Type B pancreatic cell (in vitro differentiated cells): ENCODE measurements at regions not wholly inside any gene's neighbourhood (a gene's known extent, or its start where the extent isn't known, plus 50 kb on each side); places are given as distances from the start of the nearest gene placed in this dataset.

ENCODE experiments used
- DNase-seq: peaks from one replicate; pipeline ENCODE4 v3.0.0; 2021; ENCODE audit warnings: mixed read lengths; ENCODE audit not compliant: unreplicated experiment; ENCODE audit errors: extremely low spot score
- H3K27ac Mint-ChIP-seq: 2 replicates; pipeline ENCODE4 v1.8.0; 2021; ENCODE audit warnings: mild to moderate bottlenecking, mixed read lengths
- H3K27me3 Mint-ChIP-seq: 2 replicates; pipeline ENCODE4 v1.8.0; 2021; ENCODE audit warnings: mixed read lengths
- H3K36me3 Mint-ChIP-seq: 2 replicates; pipeline ENCODE4 v1.8.0; 2021; ENCODE audit warnings: mixed read lengths
- H3K4me1 Mint-ChIP-seq: one replicate; pipeline ENCODE4 v1.8.0; 2021; ENCODE audit warnings: mixed read lengths; ENCODE audit not compliant: unreplicated experiment
- H3K4me3 Mint-ChIP-seq: 2 replicates; pipeline ENCODE4 v1.8.0; 2021; ENCODE audit warnings: mild to moderate bottlenecking, mixed read lengths
- H3K9me3 Mint-ChIP-seq: 2 replicates; pipeline ENCODE4 v1.8.0; 2021; ENCODE audit warnings: mixed read lengths
- CTCF ChIP-seq: fragments of 200-600 bp; sonication (generic); conservative IDR thresholded peaks from 2 replicates; pipeline ENCODE4 v1.5.0; 2021; ENCODE audit warnings: antibody characterized with exemption, mild to moderate bottlenecking

DNA sequence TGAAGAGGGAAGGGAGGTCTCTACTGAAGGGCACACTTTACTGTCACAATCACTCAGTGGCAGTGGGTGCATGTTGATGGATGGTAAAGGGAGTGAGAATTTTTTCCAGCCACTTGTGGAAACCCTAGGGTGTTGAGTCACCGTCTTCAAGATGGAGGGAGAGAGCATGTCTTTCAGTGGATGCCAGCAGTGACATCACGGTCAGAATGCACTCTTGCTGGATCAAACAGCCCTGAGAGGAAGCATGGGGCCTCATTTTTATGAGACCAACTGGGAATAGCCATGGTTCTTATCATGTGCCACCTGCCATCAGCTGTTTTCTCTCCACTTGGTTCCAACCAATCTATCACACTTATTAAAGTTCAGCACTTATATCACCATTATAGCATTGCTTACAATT, 182.5 kb downstream of the KCNRG start:
- H3K36me3 Mint-ChIP-seq = no peaks in the 10 kb centered on the region

DNA sequence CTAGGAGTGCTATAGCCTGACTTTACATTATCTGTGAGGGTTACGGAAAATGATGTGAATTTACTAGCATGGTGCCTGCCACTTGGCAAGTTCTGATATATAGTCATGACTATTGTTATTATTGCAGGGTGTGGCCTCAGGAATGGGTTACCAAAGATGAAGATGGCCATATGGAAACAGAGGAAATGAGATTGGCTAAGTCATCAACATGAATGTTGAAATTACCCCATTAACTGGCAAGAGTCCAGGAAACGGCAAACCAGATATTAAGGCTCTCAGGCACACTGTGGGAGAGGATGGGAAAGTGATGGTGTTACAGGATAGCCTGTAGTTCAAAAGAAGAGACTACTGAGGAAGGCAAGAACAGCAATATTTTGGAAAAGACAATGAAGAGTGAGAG, 183.3 kb downstream of the KCNRG start:
- Mint-ChIP-seq H3K9me3 (peaks cover 15% of the 10 kb centered on the region), H3K27ac (no peak overlapping the region), H3K4me3 (no peak overlapping the region), H3K36me3 (no peaks in the 10 kb centered on the region), H3K4me1 (peaks cover 35% of the 10 kb centered on the region), H3K27me3 (no peaks in the 10 kb centered on the region)
- no peak for TF ChIP-seq CTCF
- no peak for DNase-seq

More for the DNA sequence above, 182.5 kb downstream of the KCNRG start:
- no peak for TF ChIP-seq CTCF
- H3K4me3 Mint-ChIP-seq = no peak overlapping the region
- H3K4me1 Mint-ChIP-seq = peaks cover 30% of the 10 kb centered on the region
- no peak for DNase-seq
- H3K27me3 Mint-ChIP-seq = no peaks in the 10 kb centered on the region
- peaks cover 15% of the 10 kb centered on the region for H3K9me3 Mint-ChIP-seq
- no peak overlapping the region for H3K27ac Mint-ChIP-seq

GRCh38 chr13:50200569-50200968, 185.3 kb downstream of the KCNRG start:
- no peak for TF ChIP-seq CTCF
- Mint-ChIP-seq H3K27me3 (no peaks in the 10 kb centered on the region), H3K4me1 (peaks cover 41% of the 10 kb centered on the region), H3K27ac (peak overlapping the region; percentile 9), H3K4me3 (no peak overlapping the region), H3K9me3 (peaks cover 15% of the 10 kb centered on the region), H3K36me3 (no peaks in the 10 kb centered on the region)
- no peak for DNase-seq

DNA sequence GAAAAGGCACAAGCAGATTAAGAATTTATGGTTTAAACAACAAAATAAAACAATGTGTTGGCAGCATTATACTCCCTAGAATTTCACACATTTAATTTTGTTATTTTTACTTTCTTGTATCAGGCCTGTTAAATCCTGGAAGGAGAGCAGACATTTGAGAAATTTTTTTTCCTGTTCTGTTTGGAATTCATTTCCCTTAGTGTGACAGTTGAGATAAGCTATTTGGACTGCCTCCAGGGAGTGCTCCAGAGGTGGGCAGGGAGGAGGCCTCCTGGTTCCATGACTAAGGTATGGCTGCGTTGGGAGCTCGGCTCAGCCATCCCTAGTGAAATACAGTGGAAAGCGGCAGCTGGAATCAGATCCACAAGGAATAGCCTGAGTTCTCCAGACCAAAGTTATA, 185.7 kb downstream of the KCNRG start:
- Mint-ChIP-seq H3K4me3 (no peak overlapping the region), H3K4me1 (peaks cover 41% of the 10 kb centered on the region), H3K27me3 (no peaks in the 10 kb centered on the region), H3K27ac (no peak overlapping the region), H3K9me3 (peaks cover 15% of the 10 kb centered on the region), H3K36me3 (no peaks in the 10 kb centered on the region)
- DNase-seq = no peak
- TF ChIP-seq CTCF = no peak

- TF ChIP-seq CTCF = no peak
- H3K27me3 Mint-ChIP-seq = no peaks in the 10 kb centered on the region
- H3K9me3 Mint-ChIP-seq = peaks cover 15% of the 10 kb centered on the region
- peak overlapping the region; percentile 17 for H3K27ac Mint-ChIP-seq
- no peak overlapping the region for H3K4me3 Mint-ChIP-seq
- no peak for DNase-seq
- H3K4me1 Mint-ChIP-seq = peaks cover 41% of the 10 kb centered on the region
- H3K36me3 Mint-ChIP-seq = no peaks in the 10 kb centered on the region
Measured at GRCh38 chr13:50202485-50202884, 187.2 kb downstream of the KCNRG start.

DNA sequence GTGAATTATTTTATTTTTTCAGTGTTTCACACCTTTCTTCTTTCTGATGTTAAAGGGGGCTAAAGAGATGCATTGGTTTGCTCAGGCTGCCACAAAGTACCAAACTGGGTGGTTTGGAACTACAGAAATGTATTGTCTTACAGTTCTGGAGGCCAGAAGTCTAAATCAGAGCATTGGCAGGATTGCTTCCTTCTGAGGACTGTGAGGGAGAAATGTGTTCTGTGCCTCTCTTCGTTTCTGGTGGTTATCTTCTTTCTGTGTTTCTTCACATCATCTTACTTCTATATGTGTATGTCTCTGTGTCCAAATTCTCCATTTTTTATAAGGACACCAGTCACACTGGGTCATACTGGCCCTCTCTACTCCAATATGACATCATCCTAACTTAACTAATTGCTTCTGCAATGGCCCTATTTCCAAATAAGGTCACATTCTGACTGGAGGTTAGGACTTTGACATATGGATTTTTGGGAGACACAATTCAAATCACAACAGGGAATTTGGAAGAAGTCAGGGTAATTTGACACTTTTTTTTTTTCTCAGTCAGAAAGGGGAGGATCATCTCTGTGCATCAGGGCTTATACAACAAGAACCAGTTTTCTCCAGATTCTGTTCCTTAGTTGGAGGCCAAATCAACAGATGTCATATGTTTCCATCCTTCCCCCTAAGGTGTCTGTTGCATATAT, 188.2 kb downstream of the KCNRG start:
- DNase-seq = no peak
- Mint-ChIP-seq H3K27ac (no peak overlapping the region), H3K4me3 (no peak overlapping the region), H3K9me3 (peaks cover 9% of the 10 kb centered on the region), H3K4me1 (peaks cover 39% of the 10 kb centered on the region), H3K36me3 (no peaks in the 10 kb centered on the region), H3K27me3 (no peaks in the 10 kb centered on the region)
- TF ChIP-seq CTCF = no peak
